GM19035 (cell line): ENCODE measurements at regions not wholly inside any gene's neighbourhood (a gene's known extent, or its start where the extent isn't known, plus 50 kb on each side); places are given as distances from the start of the nearest gene placed in this dataset.

Source experiments
- ATAC-seq: cut with Tn5 transposase; IDR thresholded peaks from one replicate; pipeline ENCODE4 v1.9.1; 2021; ENCODE audit not compliant: unreplicated experiment

DNA sequence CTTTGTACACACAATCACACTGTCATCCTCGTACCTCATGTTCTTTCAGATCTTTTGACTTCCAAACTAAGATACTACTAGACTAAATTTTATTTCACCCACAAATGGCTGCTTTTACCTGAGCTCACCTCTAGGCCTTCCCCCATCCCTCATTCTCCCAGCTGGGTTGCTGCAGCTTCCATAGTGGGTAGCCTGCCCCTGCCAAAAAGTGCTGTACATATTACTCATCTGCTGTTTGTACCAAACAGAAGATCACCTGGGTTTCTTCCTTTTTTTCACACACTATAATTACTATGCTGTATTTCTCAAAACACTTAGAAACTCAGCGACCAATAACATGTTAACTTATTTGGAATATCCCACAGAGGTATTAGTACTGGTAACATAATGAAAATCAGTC is 267.6 kb upstream of the PRDM1 start:
- no peak for ATAC-seq

DNA sequence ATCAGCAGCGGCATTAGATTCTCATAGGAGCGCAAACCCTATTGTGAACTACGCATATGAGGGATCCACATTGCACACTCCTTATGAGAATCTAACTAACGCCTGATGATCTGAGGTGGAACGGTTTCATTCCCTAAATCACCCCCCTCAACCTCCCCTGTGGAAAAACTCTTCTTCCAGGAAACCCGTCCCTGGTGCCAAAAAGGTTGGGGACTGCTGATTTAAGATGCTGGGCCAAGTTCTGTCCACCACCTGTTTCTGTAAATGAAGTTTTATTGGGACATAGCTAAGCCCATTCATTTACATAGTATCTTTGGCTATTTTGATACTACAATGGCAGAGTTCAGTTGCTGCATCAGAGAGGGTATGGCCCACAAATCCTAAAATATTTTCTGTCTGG is 268.2 kb upstream of the PRDM1 start:
- no peak for ATAC-seq

DNA sequence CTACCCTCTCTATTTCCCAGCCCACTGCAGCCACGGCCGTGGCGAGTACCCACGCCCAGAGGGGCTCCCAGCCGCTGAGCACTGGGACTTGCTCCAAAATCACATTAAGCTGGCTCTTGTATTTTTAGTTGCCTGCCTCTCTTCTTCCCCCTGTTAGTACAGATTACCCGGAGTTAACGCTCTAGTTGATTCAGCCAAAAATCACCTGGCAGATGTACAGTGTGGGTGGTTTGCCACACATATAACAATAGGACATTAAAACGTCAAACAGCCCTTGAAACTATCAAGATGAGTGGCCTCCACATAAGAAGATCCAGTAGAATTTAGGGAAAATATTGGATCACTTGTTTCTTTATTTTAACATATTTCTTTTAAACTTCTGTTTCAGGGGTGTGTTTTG is 268.8 kb upstream of the PRDM1 start:
- ATAC-seq, result no peak

DNA sequence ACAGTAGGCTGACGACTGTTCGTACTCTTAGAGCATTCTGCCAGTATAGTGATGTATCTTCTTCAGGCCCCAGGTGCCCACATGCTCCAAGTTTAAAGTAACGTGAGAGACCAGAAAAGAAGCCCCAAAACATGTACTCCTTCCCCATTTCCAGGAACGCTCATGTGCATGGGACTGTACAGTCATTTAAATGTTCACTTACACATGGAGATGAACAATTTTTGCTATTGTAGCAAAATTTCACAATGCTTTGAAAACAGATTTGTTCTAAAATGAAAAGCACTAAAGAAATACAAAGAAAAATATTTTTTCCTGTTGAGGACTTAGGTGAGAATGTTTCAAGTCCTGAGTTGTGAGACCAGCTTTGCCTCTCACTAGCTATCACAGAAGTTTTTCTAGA is 269.3 kb upstream of the PRDM1 start:
- no peak for ATAC-seq

DNA sequence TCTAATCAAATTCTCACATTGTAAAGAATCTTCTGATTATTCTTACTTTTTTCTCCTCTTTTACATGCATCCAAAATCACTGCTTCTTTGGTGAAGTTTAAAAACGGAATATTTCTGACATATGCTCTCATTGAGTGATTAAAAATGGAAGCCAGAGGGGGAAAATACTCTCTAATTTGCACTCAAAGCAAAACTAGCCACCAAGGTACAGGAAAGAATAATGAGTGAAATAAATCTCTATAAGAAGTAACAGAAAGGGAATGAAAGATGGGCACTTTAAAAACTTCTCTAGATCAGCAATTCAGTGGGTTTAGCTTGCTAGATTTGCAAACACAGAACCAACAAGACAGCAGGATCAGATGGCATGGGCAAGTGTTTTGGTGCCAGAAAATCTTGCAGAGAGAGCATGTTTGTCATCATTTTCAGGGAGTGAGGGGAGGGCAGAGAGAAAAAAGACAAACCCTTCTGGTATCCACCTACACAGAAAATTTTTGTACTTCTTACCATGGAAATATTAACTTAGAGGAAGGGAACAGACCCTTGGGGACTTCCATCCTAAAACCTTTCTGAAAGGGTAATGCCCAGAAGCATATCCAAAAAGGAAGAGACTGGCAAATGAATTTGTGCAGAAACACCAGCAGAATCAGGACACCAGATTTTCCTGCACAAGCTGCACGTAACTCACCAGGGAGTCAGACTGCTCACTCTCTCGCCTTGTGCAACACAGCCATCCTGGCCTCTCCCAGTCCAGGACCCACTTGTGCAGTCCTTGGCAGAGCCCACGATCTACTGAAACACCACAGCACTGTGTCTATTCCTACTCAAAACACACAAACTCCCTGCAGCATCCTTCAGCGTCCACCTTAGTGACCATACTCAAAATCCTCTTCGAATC is 270.2 kb upstream of the PRDM1 start:
- no peak for ATAC-seq

DNA sequence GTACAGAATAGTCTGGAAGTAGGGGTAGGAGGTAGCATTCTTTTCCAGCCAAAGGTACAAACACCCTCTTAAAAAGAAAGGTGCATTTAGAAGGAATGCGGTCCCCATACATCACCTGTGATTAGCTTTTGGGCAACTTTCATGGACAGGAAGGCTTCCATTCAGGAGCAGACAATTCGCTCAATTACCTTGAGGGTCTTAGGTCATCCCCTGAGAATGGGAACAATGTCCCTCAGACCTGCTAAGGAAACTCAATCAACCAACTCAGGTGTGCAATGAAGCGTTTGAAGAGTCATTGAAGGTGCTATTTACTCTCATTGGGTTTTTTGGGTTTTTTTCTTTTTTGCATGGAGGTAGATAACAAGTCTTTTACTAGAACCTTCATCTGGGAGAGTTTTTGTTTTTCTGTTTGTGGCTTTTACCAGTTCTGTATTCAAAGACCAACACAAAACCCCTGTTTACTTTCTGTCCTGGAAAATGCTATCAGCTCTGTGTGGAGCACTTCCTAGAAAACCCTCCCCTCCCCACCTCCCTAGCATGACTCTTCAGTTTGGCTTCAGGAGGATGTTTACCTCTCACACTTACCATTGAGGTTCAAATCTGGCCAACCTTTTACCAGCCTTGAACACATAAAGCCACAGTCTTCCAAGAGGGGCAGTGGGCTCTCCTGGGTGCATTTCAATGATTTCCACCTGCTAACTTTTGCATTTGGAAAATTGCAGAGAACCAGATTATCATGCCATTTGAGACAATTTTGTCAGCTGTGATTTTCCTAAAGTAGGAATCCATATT is 271.2 kb upstream of the PRDM1 start:
- no peak for ATAC-seq

DNA sequence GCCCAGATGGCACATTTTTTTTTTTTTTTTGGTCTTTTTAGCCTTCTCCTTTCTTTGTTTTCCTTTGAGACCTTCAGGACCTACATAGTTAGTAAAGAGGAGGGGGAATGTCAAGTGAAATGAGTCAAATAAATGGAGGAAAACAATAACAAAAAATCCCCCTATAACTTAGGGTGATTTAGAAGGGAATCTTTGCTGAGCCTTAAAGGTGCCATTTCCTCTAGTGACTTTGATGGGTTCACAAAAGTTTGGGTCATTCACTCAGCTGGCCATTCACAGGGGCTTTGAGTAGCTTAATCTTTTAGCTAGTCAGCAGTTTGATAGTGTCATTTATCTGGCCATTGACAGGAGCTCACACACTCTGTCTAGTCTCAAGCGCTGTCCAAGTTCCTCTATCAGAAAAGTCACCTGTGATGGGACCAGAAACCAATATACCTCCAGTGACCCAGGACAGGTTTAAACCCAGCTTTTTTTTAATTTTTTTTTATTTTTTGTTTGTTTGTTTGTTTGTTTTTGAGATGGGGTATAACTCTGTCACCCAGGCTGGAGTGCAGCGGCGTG is 275.1 kb upstream of the PRDM1 start:
- ATAC-seq, result no peak

DNA sequence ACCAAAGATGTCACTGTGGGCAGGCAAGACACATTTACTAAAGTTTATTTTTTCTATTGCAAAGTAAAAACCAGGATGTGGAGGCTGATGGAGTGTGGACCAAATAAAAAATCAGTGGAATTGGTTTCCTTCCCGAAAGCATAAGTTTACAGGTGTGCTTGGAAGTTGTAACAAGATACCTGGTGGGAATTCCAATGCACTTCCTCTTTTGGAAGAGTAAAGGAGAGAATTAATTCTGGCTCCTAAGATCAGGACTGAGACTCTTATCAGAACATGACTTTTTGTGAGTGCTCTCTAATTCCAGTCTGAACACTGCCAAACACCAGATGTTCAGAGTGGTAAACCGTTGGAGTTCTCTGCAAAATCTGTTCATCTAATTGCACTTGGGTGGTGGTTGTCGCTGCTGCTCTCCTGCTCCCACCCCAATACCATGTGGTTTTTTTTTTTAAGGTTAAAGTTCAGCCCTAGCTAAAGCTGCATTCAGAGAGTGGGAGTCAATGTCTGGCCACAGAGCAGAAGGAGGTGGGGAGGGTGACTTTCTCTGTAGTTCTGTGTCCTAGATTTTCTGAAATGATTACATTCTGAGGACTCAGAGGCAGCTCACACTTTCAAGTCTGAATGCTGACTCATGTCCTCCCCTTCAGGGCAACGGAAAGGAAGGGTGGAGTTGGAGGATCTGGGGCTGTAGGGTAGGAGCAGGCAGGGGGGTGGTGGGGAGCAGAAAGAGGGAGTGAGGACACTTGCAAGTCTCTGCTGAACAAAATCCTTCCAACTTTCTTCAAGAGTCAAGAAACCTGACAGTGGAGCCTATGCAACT is 275.8 kb upstream of the PRDM1 start:
- ATAC-seq, result peak; percentile 67

DNA sequence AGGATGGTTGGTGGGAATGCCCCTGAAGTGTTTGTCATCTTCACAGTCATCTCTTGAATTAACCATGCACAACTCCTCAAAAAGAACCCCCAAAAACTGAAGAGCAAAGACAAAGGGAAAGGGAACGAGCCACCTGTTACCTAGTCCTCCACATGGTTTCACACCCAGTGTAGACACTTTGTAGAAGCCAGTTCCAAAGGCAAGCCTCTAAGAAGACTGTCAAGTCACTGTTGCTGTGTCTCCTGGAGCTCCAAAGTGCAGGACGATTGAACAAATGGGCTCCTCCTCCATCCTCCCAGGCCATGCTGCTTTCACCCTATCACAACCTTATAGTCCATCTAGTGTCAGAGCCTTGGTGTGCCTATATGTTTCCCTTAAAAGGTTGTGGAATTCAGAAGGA is 277.6 kb upstream of the PRDM1 start:
- no peak for ATAC-seq

DNA sequence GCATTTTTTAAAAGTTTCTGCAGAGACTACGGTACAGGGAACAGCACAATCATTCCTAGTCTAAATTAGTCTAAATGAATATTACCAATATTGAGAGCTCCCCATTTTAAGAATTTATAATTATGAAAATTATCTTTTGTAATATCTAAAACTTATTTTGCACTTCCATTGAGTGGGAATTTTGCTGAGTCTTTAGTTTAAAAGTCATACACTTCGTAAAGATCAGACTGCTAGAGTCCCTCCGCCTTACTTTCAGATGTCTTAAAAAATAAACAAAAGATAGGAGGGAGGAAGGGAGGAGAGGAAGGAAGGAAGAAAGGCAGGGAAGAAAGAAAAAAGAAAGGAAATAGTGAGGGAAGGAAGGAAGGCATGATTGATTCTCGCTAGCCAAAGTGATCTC is 278.2 kb upstream of the PRDM1 start:
- ATAC-seq, result no peak

DNA sequence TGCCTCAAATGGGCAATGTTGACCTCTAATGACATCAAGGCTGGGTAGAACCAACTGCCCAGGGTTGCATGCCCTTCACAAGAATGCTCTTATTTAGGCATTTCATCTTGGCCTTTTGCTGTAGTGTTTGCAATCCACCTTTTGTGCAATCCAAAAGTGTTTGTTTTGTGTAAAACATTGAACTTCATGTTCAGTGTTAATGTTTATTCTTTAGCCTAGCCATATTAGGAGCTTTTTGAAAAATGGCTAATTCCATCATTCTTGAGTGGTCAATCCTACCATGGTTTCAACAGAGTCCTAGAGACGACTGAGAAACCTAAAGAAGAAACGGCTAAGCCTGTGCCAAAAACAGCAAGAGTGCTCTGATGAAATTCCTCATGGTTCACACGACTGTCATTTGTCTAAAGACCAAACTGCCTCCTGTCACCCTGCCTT is 279.6 kb upstream of the PRDM1 start:
- ATAC-seq, result no peak

DNA sequence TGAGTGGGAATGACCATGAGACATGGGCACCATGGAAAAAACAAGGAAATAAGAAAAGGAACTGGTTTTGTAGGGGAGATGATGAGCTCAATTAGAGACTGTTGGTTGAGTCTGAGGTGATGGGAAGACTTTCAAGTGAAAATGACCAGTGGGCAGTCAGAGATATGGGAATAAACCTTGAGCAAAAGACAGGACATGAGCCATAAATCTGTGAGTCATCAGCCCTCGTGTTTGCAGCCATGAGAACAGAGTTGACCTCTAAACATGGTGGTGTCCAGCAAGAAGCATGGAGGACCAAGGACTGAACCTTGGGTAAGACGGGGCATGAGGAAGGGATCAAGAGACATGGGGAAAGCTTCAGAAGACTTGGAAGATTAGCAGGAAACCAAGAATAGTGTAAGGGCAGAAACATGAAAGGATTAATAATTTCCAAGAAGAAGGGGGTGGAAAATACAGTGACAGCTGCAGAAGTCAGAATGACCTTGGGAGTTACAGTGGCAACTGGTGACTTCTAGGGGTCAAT is 280.6 kb upstream of the PRDM1 start:
- no peak for ATAC-seq

DNA sequence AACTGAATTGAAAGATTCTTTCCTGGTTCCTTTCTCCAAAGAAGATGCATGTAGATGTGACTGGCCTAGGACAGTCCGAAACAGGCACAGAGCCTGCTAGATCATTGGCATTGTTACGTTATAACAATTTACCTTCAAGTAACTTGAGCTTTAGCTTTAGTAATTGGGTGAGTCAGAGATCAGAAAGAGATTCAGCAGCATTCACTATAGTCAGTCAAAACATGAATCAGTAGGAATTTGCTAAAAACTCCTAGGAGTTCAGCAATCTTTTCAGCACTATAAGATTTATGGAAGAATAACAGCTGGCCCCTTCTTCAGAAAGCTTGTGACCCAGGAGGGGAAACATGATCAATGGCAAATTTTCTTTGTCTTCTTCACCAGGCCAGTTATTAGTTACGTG is 281.7 kb upstream of the PRDM1 start:
- no peak for ATAC-seq

DNA sequence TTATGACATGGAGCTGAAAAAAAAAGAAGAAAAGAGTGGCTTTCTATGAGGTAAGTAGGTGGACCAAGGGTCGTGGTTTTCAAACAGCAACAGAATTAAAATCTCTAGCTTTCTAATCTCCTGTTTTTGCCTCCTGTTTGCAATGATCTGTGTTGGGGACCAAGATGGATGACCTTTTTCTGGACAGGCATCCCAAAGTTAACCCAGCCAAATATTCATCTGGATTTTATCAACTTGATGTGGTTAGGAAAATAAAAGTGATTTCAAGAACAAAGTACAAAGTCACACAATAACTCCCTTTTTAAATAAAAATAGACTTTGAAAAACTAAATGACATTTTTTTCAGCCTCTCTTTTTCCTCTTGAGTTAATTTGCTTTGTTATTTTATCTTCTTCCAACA is 282.1 kb upstream of the PRDM1 start:
- no peak for ATAC-seq

DNA sequence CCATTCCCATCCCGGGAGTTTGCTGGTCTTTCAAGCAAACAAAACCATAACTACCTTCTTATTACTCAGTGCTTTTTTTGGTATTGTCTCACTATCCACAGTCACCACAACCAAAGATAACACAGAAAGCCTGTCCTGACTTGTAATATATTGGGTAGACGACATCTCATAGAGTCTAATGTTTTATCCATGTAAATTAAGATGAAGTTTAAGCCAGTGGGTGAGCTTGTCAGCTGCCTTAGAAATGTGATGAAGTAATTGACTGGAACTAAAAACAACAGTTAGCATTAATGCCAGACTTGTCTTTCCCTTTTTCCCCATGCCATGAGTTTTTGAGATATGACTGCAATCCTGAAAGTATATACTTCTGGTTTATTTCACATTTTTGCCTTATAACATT is 282.7 kb upstream of the PRDM1 start:
- no peak for ATAC-seq

DNA sequence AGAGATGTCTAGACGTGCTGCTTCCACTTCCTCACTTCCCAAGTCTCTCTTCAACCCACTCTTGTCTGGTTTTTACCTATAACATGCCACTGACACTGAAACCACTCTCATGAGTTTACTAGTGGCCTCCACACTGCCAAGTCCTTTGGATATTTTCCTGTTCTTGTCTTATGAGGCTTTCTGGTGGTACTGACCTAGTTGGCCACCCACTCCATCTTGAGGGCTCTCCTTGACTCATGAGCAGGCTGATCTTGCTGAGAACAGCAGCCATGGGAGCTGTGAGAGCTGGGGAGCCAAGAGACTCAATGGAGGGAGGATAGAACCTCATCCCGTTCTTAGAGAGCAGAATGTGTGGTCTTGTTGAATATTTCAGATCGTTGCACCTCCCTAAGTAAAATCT is 283.4 kb upstream of the PRDM1 start:
- ATAC-seq, result no peak

DNA sequence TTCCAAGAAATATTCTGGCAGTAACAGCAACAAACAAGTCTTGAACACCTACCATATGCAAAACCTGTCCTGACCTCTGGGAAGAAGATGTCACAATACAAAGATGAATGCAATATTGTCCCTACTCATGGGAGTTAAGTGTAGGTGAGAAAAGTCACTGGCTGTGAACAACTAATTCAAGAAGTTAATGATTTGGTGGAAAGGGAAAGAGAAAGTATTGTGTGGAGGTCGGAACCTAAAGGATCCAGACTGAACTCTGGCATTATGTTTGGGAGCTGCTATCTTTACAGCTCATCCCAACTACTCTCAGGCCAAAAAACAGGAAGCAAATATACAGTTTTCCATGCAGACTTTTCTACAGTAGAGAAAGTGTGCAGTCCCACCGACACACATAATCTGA is 285.3 kb upstream of the PRDM1 start:
- no peak for ATAC-seq

DNA sequence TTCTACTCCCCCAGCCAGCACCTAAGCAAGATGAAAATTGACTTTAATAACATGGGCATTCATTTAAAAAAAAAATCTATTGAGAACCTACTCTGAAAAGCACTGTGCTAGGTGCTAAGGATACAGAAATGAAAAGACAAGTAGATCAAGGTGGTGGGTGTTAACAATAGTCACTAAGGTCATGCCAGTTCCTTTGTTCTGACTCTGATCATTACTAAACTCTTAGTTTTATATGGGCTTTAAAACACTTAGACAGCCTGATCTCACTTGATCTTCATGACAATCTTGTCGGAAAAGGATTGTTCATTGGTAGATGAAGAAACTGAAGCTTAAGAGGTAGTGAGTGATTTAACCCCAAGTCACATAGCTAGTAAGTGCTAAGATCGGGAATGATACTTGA is 285.7 kb upstream of the PRDM1 start:
- ATAC-seq, result no peak

DNA sequence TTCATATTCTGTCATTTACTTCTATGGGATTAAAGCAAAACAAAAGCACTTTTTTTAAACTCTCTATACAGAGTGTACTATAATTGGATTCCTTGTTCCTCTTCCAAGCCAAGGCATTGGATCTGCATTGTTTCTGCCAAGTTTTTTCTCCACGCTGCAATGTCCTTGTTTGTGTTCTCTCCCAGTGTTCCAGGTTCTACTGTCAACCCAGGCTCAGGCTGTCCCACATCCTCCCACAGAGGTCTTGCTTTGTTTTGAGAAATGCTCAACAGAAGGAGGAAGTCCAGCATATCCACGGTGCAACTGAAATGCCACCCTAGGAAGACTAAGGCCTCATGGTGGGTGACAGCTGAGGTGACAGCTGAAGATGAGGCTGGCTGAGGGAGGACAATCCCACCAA is 287.1 kb upstream of the PRDM1 start:
- no peak for ATAC-seq

DNA sequence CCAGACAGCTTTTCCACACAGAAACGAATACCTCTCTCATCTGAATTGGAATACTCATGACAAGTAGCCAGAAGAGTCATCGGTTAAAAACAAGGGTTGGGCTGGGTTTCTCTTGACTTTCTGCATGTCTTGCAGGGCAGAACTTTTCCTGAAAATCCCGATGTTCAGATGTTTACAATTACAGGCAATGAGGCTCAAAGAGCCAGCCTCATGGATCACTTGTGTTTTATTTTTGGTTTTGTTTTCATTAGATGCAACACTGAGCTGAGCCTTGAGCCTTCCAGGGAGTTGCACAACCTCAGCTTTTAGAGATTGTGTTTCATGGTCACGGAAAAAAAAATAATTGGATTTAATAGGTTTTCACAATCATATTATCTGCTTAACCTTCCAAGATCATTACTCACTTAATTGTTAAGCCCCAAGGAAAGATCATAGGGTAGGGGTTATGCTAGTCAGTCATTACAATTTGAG is 288.1 kb upstream of the PRDM1 start:
- ATAC-seq, result no peak
